NCI-H446 (cell line): ENCODE measurements at regions not wholly inside any gene's neighbourhood (a gene's known extent, or its start where the extent isn't known, plus 50 kb on each side); places are given as distances from the start of the nearest gene placed in this dataset.

Source experiments
- DNase-seq, 2 experiments: peaks; one replicate each; lab custom pipeline; 2025; lab: John Stamatoyannopoulos, UW

DNA sequence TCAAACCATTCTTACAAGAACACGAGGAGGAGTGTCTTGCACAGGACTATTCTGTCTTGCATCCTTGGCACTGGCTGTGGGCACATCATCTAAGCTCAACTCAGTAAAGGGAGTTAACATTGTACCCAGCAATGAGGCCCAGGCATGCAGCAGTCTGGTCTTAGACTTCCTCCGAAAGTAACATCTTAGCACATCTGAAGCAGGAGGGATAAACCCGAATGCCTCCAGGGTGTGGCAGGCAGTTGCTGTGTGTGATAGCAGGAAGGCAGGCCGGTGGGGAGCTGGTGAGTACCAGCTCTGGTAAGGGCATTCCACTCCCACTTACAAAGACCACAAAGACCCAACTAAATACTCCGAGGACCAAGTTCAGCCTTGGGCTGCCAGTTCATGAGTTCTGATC is 206.3 kb downstream of the TSN start:
- DNase-seq = no peak

DNA sequence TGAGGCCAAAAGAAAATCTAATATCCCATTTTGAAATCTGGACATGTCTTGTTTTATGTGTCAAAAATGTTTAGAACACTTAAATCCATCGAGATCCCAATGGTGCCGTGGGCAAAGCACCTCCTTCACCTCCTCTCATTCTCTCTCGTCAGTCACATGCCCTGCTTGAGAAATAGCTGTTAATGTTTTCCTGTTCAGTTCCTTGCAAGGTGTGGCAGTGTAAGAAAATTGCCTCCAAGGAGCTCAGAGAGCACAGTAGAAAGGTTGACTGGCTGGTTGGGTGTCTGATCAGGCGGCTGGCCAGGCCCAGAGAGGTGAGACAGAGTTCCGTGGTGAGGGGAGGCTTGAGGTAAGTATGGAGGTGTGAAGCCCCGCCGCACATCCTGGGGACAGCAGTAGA is 210.2 kb downstream of the TSN start:
- no peak for DNase-seq

DNA sequence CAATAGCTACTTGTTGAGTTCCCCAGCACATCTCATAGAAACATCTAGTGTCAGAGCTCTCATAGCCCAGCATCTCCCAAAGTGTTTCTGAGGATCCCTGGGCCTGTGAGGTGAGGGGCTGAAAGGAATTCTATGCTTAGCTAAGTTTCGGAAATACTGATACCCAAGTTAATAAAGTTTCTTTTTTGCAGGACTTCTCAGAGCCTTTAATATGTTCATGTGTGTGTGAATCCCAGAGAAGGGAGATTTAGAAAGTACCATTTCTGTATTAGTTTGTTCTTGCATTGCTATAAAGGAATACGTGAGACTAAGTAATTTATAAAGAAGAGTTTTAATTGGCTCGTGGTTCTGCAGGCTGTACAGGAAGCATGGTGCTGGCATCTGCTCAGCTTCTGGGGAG is 211.2 kb downstream of the TSN start:
- no peak for DNase-seq

DNA sequence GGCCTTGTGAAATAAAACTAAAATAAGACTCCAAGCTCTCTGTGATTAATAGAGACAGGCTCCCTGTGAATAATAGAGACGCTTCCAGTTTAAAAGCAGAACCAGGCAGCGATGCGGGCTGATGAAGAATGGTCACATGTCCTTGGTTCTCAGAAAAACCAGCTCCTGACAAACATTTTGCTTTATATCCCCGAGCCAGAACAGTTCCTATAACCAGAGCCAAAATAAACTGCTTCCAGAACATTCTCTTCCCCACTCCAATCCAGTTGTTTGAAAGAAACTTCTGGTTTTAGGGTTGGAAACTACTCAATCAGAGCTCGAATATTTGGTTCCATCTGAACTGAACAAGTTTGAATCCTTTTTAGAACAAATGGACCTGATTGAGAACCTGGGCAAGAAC is 213.7 kb downstream of the TSN start:
- no peak for DNase-seq

DNA sequence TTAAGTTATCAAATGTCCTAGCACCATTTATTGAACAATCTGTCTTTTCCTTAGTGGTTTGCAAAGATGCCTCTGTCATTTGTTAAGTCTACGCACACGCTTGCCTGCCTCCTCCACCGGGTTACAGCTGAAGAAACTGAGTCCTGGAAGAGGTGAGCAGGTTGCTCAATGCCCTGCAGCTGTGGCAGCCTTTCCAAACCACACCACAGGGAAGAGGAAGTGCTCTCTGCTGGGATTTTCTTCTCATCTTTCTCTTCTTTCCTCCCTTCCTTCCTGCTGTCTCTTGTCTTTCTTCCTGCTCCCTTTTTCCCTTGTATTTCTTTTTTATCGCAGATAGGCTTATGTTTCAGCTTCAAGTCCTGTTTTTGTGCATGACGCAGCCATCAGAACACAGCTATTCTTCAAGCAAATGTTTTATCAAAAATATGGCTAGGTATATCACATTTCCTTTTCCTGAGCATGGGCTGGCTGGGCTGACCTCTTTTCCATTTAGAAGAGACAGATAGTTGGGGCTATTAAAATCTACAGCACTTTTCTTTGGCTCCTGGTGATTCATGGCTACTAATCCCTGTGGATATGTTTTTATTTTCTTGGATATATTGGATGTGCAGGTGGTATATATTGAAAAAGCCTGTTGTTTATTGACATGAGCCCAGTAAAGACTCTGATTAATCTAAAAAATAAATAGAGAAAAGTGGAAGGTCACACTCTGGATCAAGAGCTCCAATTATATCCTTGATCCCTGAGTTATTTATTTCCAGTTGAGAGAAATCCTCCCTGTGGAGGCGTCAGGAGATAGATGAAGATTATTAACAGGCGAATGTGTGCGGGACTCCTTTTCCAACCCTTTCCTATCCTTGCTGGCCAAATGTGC is 214.6 kb downstream of the TSN start:
- no peak for DNase-seq

DNA sequence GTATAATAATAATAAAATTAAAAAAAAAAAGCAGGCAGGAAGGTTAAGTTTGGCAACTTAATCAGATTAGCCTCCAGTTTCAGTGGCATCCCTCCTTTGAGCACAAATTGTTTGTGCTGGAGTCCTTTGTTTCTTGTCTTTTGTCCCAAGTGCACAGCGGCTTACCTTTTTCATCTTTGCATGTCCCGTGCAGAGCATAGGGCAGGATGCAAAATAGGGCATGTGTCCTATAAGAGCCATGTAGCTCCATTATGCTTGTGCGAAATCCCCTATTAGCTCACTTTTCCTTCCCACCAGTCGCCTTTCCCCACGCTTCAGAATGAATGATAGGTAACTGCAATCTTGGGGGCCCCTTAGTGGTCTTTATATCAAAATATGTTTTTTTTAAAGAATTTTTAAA is 216.8 kb downstream of the TSN start:
- no peak for DNase-seq

DNA sequence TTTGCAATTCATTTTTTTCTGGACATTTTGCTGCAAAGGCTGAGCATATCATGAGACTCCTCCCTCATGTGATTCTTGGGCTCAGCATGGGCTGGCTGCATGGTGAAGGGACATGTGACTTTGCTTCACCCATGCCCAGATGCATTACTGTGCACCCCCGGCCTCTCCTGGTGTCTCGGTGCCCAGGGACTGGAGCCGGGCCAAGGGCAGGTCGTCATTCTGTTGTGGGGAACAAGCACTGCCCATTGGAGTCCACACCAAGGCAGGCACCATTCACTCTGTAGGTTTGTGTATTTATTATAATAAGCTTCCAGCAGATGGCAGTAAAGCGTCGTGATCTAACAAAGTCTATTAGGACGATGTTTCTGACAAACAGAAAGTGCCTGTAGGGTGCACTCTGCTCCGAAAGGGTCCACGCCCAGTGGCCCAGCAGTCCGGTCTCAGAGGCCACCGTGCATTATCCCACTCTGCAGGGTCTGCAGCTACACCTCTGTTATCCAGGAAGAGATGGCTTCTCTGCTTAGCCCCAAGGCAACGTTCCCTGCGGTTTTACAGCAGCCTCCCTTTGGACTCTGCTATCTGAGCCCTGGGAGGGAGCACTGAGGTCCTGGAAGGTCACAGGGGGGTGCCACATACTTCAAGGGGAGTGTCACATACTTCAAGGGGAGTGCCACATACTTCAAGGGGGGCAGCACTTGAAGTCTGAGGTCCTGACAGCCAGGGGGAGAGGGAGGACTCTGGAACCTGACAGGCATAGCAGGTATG is 219.6 kb downstream of the TSN start:
- DNase-seq = peak; percentile 78 to 93

DNA sequence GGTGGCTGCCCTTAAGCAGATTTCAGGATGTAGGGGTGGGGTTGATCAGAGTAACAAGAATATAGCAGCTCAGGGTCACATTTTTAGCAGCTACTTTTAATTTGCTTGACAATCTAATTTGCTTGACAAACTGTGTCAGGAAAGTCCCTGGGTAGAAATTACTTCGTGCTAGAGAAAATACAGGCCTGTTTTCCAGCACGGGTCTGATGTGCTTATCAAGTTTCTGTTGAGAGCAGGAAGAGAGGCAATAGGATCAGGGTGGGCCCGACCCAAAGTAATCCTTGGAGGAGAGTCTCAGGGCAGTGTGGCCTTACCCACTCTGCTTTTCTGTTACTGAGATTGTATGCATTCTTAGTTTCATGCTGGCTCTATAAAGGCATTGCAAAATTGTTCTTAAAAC is 221.5 kb downstream of the TSN start:
- DNase-seq = no peak

DNA sequence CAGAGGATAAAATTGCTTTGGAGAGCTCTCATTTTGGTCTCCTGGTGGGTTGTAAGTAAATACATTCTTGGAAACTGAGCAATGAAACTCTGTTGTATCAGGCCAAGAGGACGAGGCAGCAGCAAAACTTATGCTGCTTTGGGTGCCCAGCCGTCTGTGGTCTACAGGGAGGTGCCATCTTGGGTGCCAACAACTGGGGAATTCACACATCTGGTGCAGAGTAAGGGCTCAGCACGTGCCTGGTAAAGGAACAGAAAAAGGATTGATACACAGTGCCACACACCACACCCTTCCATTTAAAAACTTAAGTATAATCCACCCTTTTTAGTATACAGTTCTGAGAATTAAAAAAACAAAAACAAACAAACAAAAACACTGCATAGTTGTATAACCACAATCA is 221.9 kb downstream of the TSN start:
- DNase-seq = no peak

DNA sequence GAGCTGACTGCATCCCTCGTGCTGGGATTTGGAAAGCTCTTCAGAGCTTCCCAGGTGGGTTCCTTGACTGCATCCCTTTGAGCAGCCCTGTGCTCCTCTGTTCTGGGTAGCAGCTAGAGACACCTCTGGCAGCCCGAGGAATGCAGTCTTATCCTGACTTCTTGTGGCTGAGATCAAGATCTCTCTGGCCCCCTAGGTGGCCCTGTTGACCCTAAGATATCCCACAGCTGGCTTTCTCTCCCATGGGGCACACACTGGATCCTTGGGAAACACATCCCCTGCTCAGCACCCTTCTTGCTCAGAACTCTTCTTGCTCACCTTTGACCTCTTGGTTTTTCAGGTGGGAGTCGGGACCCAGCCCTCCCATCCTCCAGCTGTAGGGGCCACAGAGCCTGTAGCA is 237.2 kb downstream of the TSN start:
- DNase-seq = no peak

DNA sequence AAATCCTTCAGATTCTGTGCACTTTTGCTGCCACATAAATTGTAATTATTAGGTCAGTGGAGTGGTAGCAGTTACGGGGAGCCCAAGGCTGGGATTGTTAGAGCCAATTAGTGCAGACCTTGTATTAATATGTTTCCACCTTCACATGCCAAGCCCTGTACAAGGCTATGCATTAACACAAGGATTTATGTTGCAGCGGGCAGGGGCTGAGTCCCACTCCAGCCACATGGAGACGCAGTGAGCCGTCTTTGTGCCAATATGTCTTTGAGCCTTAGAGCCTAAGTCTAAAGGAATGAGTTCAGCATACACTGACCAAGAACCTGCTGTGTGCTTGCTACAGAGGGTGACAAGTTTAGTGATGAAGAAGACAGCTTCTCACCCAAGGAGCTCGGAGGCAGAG is 238.2 kb downstream of the TSN start:
- no peak for DNase-seq

DNA sequence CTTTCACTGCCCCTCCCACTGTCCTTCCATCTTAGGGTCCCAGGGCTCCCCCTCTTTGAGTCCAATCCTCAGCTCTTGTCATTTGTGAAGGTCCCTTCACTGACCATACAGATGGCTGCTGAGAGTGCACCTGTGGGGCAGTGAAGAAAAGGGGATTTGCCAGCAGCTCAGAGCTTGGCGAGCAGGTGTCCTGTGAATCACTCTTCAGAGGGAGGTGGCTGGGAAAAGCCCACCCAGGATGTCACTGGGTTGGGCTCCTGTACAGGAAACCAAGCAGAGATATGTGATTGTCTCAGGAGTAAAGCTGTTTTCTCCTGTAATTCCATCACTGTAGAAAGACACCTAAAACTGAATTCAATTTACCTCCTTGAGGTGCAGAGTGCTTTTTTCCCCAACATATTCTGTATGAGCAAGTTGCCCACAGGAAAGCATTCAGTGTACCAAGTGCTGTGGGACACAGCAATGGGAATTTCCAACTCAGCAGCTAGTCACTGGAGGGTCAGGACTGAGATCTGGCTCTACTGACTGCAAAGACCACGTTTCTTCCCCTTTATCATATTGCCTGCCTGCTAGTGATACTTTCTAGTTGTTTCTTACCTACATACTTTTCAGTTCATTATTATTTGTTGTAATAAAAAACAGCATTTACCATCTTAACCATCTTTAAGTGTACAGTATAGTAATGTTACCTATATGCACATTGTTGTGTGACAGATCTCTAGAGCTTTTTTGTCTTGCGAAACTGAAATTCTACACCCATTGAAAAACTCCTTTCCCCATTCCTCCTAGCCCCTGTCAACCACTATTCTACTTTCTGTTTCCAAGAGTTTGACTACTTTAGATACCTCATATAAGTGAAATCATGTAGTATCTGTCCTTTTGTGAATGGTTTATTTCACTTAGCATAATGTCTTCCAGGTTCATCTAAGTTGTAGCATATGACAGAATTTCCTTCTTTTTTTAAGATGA is 239.1 kb downstream of the TSN start:
- DNase-seq = no peak

DNA sequence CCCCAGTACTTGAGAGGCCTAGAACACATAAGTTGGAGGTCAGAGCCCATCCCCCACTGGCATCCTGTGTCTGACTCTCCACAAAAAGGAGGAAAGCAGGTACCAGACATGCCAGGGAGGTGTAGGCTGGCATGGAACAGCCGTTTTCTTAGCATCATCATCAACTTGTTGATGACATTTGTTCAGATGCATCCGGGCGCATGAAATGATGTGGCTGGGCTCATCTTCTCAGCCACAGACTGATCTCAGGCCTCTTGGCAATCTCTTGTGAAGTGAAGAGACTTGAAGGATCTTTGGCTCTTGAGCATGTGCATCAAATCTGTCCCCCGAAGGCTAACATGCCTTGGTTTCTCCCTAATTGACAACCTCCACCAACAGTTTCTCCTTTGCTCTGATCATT is 243.3 kb downstream of the TSN start:
- peak in 1 of 2 experiments; percentile 25 for DNase-seq

DNA sequence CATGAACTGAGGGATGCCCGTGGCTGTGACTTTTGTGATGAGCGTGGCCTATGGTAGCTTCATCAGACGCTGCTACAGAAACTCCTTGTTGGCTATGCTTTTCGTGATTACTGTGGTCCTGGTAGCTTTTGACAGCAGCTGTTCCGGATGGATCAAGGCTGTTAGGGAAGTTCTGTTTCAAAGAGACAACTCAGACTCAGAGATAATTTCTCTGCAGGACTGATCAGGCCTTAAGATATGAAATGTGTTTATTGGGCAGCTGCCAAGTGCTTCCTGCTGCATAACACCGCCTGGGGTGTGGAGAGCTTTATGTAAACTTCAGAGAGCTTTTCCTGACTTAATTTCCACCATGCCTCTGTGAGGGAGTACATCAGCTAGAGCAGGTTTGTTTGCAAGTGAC is 243.8 kb downstream of the TSN start:
- DNase-seq = no peak

DNA sequence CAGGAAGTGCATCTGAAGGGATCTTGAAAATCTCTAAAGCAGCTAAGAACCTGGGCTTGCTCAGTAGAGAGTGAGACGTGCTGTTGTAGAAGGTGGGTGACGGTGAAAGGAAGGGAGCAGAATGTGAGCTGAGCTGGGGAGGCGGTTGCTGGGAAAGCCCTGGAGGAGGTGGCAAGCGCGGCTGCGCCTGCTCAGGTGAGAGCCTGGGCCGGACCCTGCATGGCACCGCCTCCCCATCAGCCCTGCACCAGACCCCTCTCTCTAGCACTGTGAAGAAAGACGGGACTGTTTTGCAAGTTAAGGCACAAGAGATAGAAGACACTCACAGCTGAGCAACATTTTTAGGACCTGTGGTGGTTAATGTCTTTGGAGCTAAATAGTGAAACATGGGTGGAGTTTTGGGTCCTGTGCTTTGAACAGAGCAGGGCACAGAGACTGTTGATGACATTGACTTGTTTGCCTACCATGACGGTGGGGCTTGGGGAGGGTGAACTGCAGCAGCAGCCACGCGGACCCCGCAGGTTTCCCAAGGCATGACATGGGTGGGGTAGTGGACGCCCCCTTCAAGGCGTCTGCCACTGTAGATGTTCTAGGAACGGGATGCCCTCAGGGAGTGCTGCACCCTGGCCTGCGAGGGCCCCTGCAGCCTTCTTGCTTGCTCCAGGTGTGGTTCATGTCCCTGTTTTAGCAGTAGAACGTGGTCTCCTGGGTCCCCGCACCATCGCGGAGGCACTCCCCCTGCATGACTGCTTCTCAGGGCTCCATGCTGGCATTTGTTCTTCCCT is 245.3 kb downstream of the TSN start:
- DNase-seq = no peak

DNA sequence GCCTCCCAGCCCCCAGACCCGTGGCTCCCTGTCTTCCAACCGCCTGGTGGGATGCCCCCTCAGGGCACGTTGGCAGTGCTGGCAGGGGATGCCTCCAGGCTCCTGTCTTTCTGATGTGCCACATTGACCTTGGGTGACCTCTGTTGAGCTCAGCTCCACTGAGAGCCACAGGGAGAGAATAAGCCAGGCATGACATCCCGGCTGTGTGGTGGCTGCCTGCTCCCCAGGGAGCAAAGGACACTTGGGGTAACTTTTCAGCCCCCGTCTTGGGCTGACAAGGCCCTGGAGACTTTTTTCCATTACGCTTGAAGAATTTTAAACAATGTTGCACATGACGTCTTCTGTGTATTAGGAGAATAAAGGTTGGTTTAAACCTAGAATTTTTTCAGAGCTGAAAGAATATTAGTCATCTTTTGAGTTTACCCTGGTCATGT is 246.0 kb downstream of the TSN start:
- no peak for DNase-seq

DNA sequence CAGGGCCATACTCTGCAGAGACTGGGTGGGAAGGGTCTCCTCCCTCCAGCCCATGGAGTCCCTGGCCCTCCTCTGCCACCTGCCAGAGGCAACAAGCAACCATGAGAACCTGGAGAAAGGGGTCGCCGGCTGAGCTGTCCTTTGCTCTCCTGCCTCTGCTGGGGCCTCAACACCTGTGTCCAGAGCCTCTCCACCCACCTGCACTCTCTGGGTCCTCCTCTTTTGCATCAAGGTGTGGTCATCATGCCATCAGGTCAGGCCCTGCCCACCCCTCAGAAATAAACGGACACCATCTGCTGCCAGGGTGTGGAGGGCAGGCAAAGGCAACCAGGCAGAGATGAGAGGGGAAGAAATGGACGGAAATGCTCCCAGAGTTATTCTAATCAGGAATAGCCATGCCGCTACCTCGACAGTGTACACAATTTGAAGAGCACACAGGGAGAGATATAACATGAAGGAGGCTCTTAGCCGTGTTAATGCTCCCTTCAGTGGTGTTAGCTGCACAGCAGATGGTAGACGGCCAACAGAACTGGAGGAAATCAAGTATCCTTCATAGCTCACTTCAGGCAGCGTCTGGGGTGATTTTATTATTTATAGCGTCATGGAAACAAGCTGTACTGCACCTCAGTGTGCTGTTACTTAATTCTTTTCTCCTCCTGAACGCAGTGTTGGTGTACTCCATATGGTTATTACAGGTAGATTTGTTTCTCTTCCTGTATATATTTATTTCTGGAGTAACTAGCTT is 247.9 kb downstream of the TSN start:
- no peak for DNase-seq

DNA sequence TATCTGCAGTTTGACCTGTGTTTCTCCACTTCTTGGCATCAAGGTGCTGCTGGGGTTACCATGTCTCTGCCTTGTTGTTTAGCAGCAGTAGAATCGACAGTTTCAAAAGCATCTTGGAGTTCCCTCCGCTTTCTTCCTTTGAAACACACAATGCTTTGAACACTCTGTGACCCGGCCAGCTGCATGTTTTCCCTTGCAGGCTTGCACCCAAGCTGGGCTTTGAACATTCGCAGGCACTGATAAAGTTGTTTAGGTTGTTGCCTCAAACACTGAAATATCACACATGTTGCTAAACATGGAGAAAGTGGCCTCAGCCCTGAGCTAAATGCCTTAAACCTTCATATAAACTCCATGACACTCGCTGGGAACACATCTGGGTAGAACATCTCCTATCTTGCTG is 251.7 kb downstream of the TSN start:
- no peak for DNase-seq

DNA sequence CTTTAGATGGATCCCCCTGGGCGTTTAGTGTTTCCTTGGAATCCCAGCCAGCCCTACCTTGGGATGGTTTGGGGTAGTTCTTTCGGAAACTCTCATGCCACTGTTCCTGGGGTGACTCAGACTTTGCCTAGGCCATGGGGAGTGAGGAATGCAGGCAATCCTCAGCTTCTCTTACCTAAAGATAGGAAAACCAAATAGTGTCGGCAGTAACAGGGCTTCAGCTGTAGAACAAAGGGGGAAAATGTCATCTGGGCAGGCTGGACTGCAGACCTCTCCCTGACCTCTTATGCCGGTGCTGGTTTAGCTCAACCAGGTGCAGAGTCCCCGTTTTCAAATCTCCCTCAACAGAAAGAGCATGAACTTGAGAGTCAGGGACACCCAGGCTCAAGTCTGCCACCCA is 252.1 kb downstream of the TSN start:
- DNase-seq = no peak

DNA sequence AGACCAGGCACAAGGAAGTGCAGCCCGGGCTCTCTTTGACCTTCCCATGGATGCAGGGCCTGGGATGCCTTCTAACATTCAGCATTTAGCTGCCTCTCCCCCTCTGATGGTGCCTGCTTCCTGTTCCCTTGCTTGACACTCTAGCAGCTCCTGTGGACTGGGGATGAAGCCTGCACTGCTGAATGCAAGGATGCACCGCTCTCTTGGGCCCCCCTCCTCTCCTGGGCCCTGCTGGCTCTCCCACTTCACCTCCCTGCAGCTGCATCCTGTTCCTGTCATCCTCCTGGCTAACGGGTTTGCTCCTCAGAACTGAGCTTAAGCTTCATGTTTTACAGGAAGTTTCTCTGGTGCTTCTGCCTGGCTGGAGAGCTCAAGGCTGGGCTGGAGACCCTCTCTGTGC is 254.1 kb downstream of the TSN start:
- DNase-seq = no peak
